ENCODE measurements at regions not wholly inside any gene's neighbourhood (a gene's known extent, or its start where the extent isn't known, plus 50 kb on each side); places are given as distances from the start of the nearest gene placed in this dataset.

DNA sequence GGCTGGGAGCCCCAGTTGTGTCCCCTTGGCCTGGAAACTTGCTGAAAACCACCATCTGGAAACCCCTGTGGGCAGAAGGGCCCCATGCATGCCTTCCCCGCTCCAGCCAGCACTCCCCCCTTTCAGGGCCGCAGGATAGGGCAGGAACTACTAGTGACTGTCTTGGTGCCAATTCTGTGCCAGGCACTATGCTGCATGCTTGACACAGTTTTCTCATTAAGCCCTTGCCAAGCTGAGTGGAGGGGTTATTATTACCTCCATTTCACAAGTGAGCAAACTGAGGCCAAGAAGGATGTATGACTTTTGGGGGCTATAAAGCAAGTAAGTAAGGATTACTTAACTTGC lies 73.6 kb upstream of the PJA1 start:
- DNase-seq (ENCODE audit: low spot score, unreplicated experiment) = no peak
- Mint-ChIP-seq H3K27ac (no peak overlapping the region), H3K4me1 (ENCODE audit: low read depth) (no peaks in the 10 kb centered on the region), H3K4me3 (ENCODE audit: low read depth) (no peak overlapping the region), H3K9me3 (ENCODE audit: low read depth) (peaks cover 16% of the 10 kb centered on the region), H3K27me3 (peaks cover 6% of the 10 kb centered on the region), H3K36me3 (ENCODE audit: insufficient read depth) (no peaks in the 10 kb centered on the region)
- TF ChIP-seq CTCF (IDR thresholded peaks at IDR 0.05; ENCODE audit: unreplicated experiment) = no peak

- peaks cover 6% of the 10 kb centered on the region for H3K27me3 Mint-ChIP-seq
- H3K4me3 Mint-ChIP-seq (ENCODE audit: low read depth) = no peak overlapping the region
- no peaks in the 10 kb centered on the region for H3K4me1 Mint-ChIP-seq (ENCODE audit: low read depth)
- no peak for TF ChIP-seq CTCF (IDR thresholded peaks at IDR 0.05; ENCODE audit: unreplicated experiment)
- H3K27ac Mint-ChIP-seq = no peak overlapping the region
- no peaks in the 10 kb centered on the region for H3K36me3 Mint-ChIP-seq (ENCODE audit: insufficient read depth)
- peaks cover 16% of the 10 kb centered on the region for H3K9me3 Mint-ChIP-seq (ENCODE audit: low read depth)
- no peak for DNase-seq (ENCODE audit: low spot score, unreplicated experiment)
These were observed 73.0 kb upstream of the PJA1 start for GRCh38 chrX:69238114-69238886.

- no peak for TF ChIP-seq CTCF (IDR thresholded peaks at IDR 0.05; ENCODE audit: unreplicated experiment)
- H3K27ac Mint-ChIP-seq = no peak overlapping the region
- peaks cover 3% of the 10 kb centered on the region for H3K27me3 Mint-ChIP-seq
- H3K4me3 Mint-ChIP-seq (ENCODE audit: low read depth) = no peak overlapping the region
- H3K36me3 Mint-ChIP-seq (ENCODE audit: insufficient read depth) = no peaks in the 10 kb centered on the region
- DNase-seq (ENCODE audit: low spot score, unreplicated experiment) = no peak
- H3K9me3 Mint-ChIP-seq (ENCODE audit: low read depth) = peaks cover 20% of the 10 kb centered on the region
- H3K4me1 Mint-ChIP-seq (ENCODE audit: low read depth) = no peaks in the 10 kb centered on the region
These were observed 72.0 kb upstream of the PJA1 start for GRCh38 chrX:69237236-69237635.

DNA sequence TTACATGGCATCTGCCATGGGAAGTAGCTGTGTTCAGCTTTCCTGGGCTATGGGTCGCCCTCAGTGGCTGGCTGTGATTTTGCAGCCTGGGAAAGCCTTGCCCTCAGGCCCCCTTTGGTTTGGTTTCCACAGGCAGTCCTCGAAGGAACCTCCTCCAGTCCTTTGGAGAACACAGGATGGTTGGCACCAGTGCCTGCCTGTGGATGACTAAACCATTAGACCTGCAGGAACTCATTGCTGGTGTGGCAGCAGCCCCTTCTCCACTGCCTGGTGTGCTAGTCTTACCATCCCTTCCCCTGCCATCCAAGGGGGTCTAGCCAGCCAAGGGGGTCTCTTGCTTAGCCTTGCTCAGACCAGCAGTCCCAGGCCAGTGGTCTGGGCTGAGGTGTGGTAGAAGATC lies 71.4 kb upstream of the PJA1 start:
- TF ChIP-seq CTCF (IDR thresholded peaks at IDR 0.05; ENCODE audit: unreplicated experiment) = no peak
- no peak overlapping the region for H3K4me3 Mint-ChIP-seq (ENCODE audit: low read depth)
- no peaks in the 10 kb centered on the region for H3K4me1 Mint-ChIP-seq (ENCODE audit: low read depth)
- H3K27me3 Mint-ChIP-seq = no peaks in the 10 kb centered on the region
- no peak overlapping the region for H3K27ac Mint-ChIP-seq
- DNase-seq (ENCODE audit: low spot score, unreplicated experiment) = no peak
- H3K9me3 Mint-ChIP-seq (ENCODE audit: low read depth) = peaks cover 21% of the 10 kb centered on the region
- no peaks in the 10 kb centered on the region for H3K36me3 Mint-ChIP-seq (ENCODE audit: insufficient read depth)

- no peak overlapping the region for H3K4me3 Mint-ChIP-seq (ENCODE audit: low read depth)
These were observed 69.4 kb upstream of the PJA1 start for GRCh38 chrX:69234624-69235023.

More at GRCh38 chrX:69234624-69235023, 69.4 kb upstream of the PJA1 start:
- H3K27ac Mint-ChIP-seq = no peak overlapping the region
- TF ChIP-seq CTCF (IDR thresholded peaks at IDR 0.05; ENCODE audit: unreplicated experiment) = no peak
- peaks cover 4% of the 10 kb centered on the region for H3K27me3 Mint-ChIP-seq
- H3K9me3 Mint-ChIP-seq (ENCODE audit: low read depth) = peaks cover 17% of the 10 kb centered on the region
- H3K36me3 Mint-ChIP-seq (ENCODE audit: insufficient read depth) = no peaks in the 10 kb centered on the region
- DNase-seq (ENCODE audit: low spot score, unreplicated experiment) = no peak
- H3K4me1 Mint-ChIP-seq (ENCODE audit: low read depth) = no peaks in the 10 kb centered on the region

All from progenitor cell of endocrine pancreas (in vitro differentiated cells).